ENCODE measurements at regions not wholly inside any gene's neighbourhood (a gene's known extent, or its start where the extent isn't known, plus 50 kb on each side); places are given as distances from the start of the nearest gene placed in this dataset.

- H4K20me1 ChIP-seq (ENCODE audit: low read depth), result no peaks in the 10 kb centered on the region
- H3K79me2 ChIP-seq (ENCODE audit: low read depth), result no peaks in the 10 kb centered on the region
- Mint-ChIP-seq H3K4me3 (no peak overlapping the region), H3K9me3 (no peaks in the 10 kb centered on the region), H3K4me1 (no peaks in the 10 kb centered on the region), H3K27ac (no peak overlapping the region), H3K36me3 (no peaks in the 10 kb centered on the region), H3K27me3 (ENCODE audit: insufficient read depth, low read depth) (no peaks in the 10 kb centered on the region)
- no peak overlapping the region for H3K27ac ChIP-seq
- H2AFZ ChIP-seq (replicated peaks), result no peak overlapping the region
- no peak for DNase-seq (ENCODE audit: low spot score)
- no peak overlapping the region for H3K4me2 ChIP-seq
- no peaks in the 10 kb centered on the region for H3K36me3 ChIP-seq
- no peaks in the 10 kb centered on the region for H3K27me3 ChIP-seq
- H3K9me3 ChIP-seq (ENCODE audit: low read depth), result no peaks in the 10 kb centered on the region
- no peak overlapping the region for H3K4me3 ChIP-seq
- no peaks in the 10 kb centered on the region for H3K4me1 ChIP-seq
- H3F3A ChIP-seq (ENCODE audit: low read depth), result no peaks in the 10 kb centered on the region
- no peak overlapping the region for H3K9ac ChIP-seq
- TF ChIP-seq, protein P1, sequence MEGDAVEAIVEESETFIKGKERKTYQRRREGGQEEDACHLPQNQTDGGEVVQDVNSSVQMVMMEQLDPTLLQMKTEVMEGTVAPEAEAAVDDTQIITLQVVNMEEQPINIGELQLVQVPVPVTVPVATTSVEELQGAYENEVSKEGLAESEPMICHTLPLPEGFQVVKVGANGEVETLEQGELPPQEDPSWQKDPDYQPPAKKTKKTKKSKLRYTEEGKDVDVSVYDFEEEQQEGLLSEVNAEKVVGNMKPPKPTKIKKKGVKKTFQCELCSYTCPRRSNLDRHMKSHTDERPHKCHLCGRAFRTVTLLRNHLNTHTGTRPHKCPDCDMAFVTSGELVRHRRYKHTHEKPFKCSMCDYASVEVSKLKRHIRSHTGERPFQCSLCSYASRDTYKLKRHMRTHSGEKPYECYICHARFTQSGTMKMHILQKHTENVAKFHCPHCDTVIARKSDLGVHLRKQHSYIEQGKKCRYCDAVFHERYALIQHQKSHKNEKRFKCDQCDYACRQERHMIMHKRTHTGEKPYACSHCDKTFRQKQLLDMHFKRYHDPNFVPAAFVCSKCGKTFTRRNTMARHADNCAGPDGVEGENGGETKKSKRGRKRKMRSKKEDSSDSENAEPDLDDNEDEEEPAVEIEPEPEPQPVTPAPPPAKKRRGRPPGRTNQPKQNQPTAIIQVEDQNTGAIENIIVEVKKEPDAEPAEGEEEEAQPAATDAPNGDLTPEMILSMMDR (IDR thresholded peaks at IDR 0.05), result no peak
- TF ChIP-seq EZH2phosphoT487 (IDR thresholded peaks at IDR 0.05), result no peak
- TF ChIP-seq EZH2 (IDR thresholded peaks at IDR 0.05), result no peak
Observed at GRCh38 chr12:60152756-60153155, 556.9 kb downstream of the SLC16A7 start.

GRCh38 chr12:60159761-60160160 is 563.9 kb downstream of the SLC16A7 start:
- Mint-ChIP-seq H3K36me3 (no peaks in the 10 kb centered on the region), H3K9me3 (no peaks in the 10 kb centered on the region), H3K4me3 (no peak overlapping the region), H3K27me3 (ENCODE audit: insufficient read depth, low read depth) (no peaks in the 10 kb centered on the region), H3K27ac (no peak overlapping the region), H3K4me1 (no peaks in the 10 kb centered on the region)
- Histone ChIP-seq H4K20me1 (ENCODE audit: low read depth) (no peaks in the 10 kb centered on the region), H3K27me3 (no peaks in the 10 kb centered on the region), H2AFZ (replicated peaks) (no peak overlapping the region), H3K79me2 (ENCODE audit: low read depth) (no peaks in the 10 kb centered on the region), H3K9me3 (ENCODE audit: low read depth) (no peaks in the 10 kb centered on the region), H3K4me1 (no peaks in the 10 kb centered on the region), H3K27ac (no peak overlapping the region), H3K4me2 (no peak overlapping the region), H3K9ac (no peak overlapping the region), H3F3A (ENCODE audit: low read depth) (no peaks in the 10 kb centered on the region), H3K4me3 (no peak overlapping the region), H3K36me3 (no peaks in the 10 kb centered on the region)
- no peak for TF ChIP-seq EZH2 (IDR thresholded peaks at IDR 0.05)
- no peak for DNase-seq (ENCODE audit: low spot score)

DNA sequence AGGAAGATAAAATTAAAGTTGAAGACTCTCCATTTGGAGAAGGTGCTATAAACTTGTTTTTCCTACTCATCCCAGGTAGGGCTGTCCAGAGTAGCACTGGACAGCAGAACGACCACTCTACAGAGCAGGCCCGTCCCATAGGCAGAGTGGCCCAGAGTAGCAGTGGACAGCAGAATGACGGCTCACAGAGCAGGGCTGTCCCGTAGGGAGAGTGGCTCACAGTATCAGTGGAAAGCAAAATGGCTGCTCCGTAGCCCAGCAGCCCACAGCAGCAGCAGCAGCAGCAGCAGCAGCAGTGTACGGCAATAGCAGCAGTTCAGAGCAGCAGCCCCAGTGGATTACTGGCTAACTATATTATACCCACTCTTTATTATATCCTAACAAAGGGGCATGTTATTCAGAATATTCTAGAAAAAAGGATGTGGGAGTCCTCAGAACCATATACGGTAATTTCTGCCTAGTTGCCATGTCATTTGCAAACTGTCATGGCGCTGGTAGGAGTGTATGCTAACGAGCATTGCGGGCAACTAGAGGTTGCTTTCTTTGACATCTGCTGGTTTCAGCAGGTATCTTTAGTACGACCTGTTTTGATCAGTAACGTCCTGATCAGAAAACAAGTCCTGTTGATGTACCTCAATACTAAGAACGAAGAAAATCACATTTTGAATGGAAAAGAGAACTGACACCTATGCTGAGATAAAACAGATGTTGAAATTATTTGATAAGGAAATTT is 567.3 kb downstream of the SLC16A7 start:
- Mint-ChIP-seq H3K9me3 (no peaks in the 10 kb centered on the region), H3K4me3 (no peak overlapping the region), H3K36me3 (no peaks in the 10 kb centered on the region), H3K27ac (no peak overlapping the region), H3K27me3 (ENCODE audit: insufficient read depth, low read depth) (no peaks in the 10 kb centered on the region), H3K4me1 (no peaks in the 10 kb centered on the region)
- no peak overlapping the region for H3K9ac ChIP-seq
- no peaks in the 10 kb centered on the region for H3K36me3 ChIP-seq
- no peaks in the 10 kb centered on the region for H3K27me3 ChIP-seq
- H2AFZ ChIP-seq (replicated peaks), result peak overlapping the region; percentile 87
- no peaks in the 10 kb centered on the region for H4K20me1 ChIP-seq (ENCODE audit: low read depth)
- TF ChIP-seq EZH2phosphoT487 (IDR thresholded peaks at IDR 0.05) (no peak), EZH2 (IDR thresholded peaks at IDR 0.05) (no peak)
- TF ChIP-seq, protein P1 (IDR thresholded peaks at IDR 0.05), result no peak
- no peaks in the 10 kb centered on the region for H3K79me2 ChIP-seq (ENCODE audit: low read depth)
- no peak overlapping the region for H3K4me2 ChIP-seq
- no peak overlapping the region for H3K4me3 ChIP-seq
- H3K9me3 ChIP-seq (ENCODE audit: low read depth), result no peaks in the 10 kb centered on the region
- no peaks in the 10 kb centered on the region for H3F3A ChIP-seq (ENCODE audit: low read depth)
- peaks cover 5% of the 10 kb centered on the region for H3K4me1 ChIP-seq
- no peak overlapping the region for H3K27ac ChIP-seq
- DNase-seq (ENCODE audit: low spot score), result peak; percentile 2

DNA sequence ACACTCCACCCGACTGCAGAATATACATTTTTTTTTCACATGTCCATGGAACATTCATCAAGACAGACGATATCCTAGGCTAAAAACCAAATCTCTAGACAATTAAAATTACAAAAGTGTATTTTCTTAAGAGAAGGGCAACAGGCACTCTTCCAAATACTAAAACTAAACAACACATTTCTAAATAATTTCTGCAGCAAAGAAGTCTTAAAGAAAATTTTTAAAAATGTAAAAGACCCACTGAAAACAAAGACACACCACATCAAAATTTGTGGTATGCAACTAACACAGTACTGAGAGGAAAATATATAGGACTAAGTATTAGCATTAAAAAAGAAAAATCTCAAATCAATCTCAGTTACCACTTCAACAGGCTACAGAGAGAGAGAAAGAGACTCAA is 570.0 kb downstream of the SLC16A7 start:
- TF ChIP-seq EZH2phosphoT487 (IDR thresholded peaks at IDR 0.05) (no peak), EZH2 (IDR thresholded peaks at IDR 0.05) (no peak)
- TF ChIP-seq, protein P1 (IDR thresholded peaks at IDR 0.05), result no peak
- H3K36me3 ChIP-seq, result no peaks in the 10 kb centered on the region
- no peaks in the 10 kb centered on the region for H3K9me3 Mint-ChIP-seq
- peak overlapping the region; percentile 85 for H2AFZ ChIP-seq (replicated peaks)
- H3K27ac Mint-ChIP-seq, result no peak overlapping the region
- H3K79me2 ChIP-seq (ENCODE audit: low read depth), result no peaks in the 10 kb centered on the region
- H4K20me1 ChIP-seq (ENCODE audit: low read depth), result no peaks in the 10 kb centered on the region
- H3K36me3 Mint-ChIP-seq, result no peaks in the 10 kb centered on the region
- H3K27me3 ChIP-seq, result no peaks in the 10 kb centered on the region
- no peaks in the 10 kb centered on the region for H3K27me3 Mint-ChIP-seq (ENCODE audit: insufficient read depth, low read depth)
- no peaks in the 10 kb centered on the region for H3K4me1 Mint-ChIP-seq
- no peak overlapping the region for H3K27ac ChIP-seq
- H3K9me3 ChIP-seq (ENCODE audit: low read depth), result no peaks in the 10 kb centered on the region
- H3K4me1 ChIP-seq, result peaks cover 5% of the 10 kb centered on the region
- H3K4me3 ChIP-seq, result no peak overlapping the region
- no peak for DNase-seq (ENCODE audit: low spot score)
- H3F3A ChIP-seq (ENCODE audit: low read depth), result no peaks in the 10 kb centered on the region
- H3K9ac ChIP-seq, result no peak overlapping the region
- H3K4me3 Mint-ChIP-seq, result no peak overlapping the region
- H3K4me2 ChIP-seq, result no peak overlapping the region
